HG02870 (cell line): ENCODE measurements at regions not wholly inside any gene's neighbourhood (a gene's known extent, or its start where the extent isn't known, plus 50 kb on each side); places are given as distances from the start of the nearest gene placed in this dataset.

ENCODE experiments used
- ATAC-seq: cut with Tn5 transposase; IDR thresholded peaks from one replicate; pipeline ENCODE4 v1.9.1; 2021; ENCODE audit warnings: mild to moderate bottlenecking, moderate library complexity; ENCODE audit not compliant: unreplicated experiment

- no peak for ATAC-seq
Observed at GRCh38 chr2:43171789-43172188, 54.6 kb downstream of the ZFP36L2 start.

DNA sequence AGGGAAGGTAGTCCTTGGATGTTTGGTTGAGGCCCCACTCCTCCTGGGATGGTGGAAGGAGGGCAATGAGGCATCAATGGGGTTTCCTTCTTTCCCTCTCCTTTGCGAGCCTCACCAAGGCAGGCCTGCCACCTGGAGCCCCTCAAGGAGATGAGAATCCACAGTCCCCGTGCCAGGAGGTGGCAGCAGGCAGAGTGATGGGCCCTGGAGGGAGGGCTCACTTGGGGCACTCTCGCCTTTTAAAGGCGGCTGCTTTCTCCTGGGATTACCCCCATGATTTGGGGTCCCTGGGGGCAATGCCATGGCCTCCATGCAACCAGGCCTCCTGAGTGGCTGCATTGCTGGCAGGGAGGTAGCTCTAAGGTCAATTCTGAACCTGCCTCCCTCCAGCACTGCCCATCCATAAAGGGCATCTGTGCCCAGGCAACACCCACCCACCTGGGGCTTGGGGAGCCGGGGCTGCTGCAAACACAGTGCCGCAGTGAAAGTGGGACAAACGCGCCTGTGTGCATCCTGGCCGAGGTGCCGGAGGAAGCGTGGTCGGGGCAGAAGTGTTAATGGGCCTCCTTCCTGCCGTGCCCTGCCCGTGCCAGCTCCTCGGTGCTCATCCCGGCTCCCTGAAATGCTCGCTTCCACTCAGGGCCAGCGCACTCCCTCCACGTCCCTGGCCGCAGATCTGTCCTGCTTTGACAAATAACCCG is 55.9 kb downstream of the ZFP36L2 start:
- no peak for ATAC-seq

- no peak for ATAC-seq
Observed at GRCh38 chr2:43169987-43170386, 56.4 kb downstream of the ZFP36L2 start.

DNA sequence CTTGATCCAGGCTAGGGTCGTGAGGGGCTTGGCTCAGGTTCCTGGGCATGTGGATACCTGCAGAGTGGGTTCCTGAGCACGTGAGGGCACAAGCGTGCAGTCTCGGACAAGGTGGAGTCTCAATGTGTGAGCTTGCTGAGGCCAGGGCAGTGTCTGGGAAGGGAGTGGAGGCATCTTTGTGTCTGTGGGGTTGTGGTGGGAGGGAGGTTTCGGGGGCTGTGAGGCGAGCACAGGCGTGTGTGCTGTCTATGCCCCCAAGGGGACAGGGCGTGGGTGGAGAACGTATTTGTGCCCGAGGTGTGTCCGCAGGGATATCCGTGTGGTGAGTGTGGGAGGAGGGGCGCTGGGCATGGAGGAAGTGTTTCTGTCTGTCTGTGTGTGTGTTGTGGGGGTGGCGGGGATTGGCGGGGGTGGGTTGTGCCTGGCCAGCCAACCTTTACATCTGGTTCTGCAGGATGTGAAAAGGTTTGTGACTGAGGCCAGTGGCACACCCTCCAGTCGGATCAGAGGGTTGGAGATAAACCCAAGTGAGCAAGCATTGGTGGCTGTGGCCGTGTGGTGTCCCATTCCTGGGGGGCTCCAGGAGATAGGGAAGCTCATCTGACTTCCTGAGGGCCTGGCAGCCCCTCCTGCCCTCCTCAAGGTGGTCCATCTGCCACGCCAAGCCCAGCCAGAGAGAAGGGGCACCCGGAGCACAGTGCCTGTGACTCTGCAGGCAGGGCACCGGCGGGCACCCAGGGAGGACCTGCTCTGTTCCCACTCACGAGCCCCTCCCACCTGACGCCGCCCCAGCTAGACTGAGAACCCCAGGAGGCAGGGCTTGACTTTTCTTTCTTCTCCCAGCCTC is 57.1 kb downstream of the ZFP36L2 start:
- no peak for ATAC-seq

DNA sequence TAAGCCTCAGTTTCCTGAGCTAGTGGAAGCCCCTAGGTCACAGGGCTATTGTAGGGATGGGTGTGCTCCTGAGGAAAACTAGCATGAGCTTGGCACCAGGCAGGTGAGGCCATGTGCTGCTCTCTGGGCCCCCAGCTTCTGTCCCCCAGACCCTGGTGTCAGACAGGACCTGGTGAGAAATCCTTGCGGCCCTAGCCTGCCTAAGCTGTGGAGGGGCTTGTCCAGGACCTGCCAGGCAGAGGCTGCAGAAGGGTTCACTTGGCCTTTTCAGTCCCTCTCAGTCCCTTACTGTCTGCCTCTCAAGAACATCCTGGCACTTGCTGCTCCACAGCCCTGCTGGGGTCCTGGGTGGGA is 58.4 kb downstream of the ZFP36L2 start:
- ATAC-seq = no peak

DNA sequence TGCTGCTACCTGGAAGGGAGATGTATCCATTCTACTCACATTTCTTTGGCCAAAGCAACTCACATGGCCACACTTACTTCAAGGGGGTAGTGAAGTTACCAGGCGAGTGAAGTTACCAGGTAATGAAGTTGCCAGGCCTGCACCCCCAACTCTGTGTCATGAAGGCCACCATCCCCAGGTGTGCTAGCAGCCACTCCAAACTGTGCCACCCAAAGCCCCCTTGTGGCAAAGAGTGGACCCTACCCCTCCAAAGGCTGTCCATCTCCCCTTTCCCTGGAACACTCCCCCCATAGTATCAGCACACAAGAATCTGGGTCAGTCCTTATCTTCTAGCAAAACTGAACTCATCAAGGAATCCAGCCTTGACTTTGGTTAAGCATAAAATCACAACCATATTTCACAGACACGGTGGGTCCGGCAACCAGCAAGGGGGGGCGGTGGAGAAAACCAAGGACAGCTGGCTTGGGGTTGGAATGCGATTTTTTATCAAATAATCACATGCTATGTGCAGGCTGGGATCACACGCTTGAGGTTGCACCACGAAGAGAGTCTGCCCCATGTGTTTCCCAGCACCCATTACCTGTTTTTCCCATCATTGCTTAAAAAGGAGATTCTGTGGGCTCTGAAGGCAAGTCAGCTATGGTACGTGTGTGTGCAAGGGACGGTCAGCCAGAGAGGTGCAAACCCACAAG is 60.9 kb downstream of the ZFP36L2 start:
- ATAC-seq = no peak

DNA sequence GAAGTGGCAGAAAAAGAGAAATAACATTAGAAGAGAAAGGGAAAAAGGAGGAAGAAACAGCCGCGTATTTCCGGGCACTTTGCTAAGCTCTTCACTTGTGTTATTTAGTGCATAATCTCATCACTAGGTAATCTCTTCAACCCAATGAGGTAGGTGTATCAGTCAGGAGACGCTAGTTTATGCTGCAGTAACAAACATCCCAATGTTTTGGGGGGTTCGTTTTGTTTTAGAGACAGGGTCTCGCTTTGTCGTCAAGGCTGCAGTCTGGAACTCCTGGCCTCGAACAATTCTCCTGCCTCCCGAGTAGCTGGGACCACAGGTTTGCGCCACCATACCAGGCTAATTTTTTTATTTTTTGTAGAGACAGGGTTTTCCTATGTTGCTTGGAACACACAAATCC is 61.7 kb downstream of the ZFP36L2 start:
- no peak for ATAC-seq

- ATAC-seq = no peak
Observed at GRCh38 chr2:43163584-43164270, 62.7 kb downstream of the ZFP36L2 start.

- no peak for ATAC-seq
Observed at GRCh38 chr2:43162511-43162776, 64.0 kb downstream of the ZFP36L2 start.

DNA sequence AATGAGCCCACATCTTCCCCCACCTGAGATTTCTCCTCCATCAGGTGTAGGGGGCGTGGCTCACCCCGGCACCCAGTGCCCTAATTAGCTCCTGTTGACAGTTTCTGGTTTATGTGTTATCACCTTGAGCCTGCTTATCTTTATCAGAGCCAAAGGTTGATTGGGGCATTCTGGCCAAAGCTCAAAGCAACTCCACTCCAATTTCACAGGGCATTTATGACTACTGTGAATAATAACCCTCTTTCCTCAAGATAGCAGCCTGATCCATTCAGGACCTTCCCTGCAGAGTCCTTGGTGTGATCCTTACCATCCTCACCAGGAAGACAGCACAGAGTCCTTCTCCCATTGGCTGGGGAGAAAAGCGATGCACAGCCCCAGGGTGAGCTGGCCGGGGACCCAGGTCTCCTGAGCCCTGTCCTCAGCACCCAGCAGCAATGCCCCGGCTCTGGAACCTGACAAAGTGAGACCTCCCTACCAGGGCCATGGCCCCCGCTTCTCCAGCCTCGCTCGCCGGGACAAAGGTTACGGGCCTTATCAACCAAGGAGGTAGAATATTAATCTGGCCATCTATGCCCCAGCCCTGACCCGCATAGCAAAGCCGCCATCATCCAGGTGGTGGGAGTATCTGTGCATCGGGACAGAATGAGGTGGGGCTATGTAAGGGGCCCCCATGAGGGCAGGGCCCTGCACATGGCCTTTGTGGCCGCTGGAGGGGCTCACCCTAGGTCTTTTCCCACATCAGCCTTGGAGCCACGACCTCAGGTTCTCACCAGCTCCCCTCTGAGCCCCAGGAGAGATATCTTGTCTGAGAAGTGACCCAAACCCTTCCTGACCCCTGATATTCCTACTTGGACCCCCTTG is 64.5 kb downstream of the ZFP36L2 start:
- no peak for ATAC-seq

- ATAC-seq = no peak
Observed at GRCh38 chr2:43160778-43161177, 65.6 kb downstream of the ZFP36L2 start.

DNA sequence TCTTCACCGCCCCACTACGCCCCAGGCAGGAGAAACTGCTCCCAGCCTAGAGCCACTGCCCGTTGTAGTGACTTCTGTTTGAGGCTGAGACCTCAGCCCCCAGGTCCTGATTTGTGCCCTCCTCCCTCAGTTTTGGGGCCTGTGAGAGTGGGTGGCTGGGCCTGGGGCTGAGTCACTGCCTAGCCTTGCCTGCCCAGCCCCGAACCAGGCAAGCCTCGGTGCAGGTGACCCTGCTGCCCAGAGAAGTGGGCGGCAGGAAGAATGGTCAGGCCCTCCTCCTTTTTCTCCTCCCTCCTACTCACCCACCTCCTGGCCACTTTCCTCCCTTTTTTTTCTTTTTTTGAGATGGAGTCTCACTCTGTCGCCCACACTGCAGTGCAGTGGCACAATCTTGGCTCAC is 66.6 kb downstream of the ZFP36L2 start:
- ATAC-seq = no peak

DNA sequence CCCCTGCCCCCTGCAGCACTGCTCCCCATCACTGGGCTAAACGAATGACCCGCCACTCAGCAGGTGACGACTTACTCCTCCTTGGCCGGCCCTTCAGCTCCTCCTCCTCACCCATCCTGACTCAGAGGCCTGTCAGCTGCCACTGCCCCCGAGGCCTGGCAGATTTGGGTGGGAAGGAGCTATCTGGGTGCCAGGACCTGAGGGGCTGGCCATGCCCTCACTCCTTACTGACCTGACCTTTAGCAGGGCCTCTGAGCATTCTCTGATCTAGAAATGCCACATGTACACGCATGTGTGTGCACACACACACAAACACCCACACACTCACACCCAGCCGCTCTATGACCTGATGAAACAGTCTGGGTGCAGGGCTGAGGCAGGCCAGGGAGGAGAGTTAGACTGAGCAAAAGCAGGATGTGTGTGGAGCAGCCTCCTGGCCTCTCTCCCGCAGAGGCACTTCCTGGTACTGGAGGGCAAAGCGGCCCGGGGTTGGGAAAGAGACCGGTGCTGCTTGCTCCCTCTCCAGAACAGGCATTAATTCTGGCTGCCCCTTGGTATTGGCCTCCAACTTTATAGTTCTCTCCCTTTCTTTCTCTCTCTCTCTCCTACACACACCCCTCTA is 68.0 kb downstream of the ZFP36L2 start:
- ATAC-seq = peak; percentile 17

DNA sequence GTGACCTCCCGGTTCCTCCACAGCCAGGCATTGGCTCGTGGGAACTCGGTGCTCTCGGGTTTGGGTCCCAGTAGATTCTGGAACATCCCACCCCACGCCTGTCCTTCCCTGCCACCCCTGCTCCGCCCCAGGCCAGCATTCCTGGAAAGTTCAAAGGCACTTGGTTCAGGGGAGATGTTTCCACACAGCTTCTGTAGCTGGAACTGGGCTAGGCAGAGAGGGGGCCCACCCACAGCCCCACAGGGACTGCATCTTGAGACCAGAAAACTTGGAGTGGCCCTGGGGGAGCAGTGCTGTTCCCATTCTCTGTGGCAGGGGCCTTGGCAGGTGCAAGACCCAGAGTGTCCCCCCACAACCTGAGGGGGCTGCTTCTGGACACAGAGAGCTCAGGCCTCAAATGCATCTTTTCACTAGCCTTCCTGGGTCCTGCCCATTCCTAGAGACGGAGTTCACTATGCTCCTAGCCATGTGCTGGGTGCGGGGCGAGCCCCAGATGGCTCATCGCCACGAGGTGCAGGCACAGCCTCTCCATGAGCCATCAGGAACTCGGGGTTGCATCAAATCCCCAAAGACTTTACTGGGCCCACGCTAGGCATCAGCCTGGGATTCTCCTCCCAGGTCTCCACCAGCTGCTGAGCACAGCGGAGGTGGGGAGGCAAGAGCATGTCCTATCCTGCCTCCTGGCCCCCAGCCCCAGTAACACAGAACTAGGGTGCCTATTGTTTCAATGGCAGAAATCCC is 68.7 kb downstream of the ZFP36L2 start:
- ATAC-seq = no peak

DNA sequence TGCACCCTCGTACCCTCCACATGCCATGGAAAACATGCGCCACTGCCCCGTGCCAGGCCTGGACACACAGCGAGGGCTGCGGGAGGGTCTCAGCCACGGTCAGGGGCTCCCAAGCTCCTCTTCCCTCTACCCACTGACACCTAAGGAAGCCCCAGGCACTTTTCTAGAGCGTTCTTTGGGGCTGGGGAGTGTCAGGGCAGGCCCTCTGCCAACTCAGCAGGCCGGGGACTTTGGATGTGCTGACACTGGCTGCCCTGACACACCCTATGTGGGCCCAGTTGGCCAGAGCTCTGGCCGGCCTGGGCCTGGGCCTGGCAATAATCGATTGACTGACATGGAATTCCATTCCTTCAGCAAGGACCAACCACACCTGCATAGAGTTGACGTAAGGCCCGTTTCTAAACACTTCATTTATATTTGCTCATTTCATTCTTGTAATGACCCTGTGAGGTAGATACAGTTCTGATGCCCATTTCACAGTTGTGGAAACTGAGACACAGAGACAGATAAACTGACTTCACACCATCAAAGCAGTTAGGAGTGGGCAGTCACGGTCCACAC is 70.5 kb downstream of the ZFP36L2 start:
- ATAC-seq = no peak

- no peak for ATAC-seq
Observed at GRCh38 chr2:43154685-43155084, 71.7 kb downstream of the ZFP36L2 start.

- ATAC-seq = no peak
Observed at GRCh38 chr2:43152741-43153647, 73.4 kb downstream of the ZFP36L2 start.

DNA sequence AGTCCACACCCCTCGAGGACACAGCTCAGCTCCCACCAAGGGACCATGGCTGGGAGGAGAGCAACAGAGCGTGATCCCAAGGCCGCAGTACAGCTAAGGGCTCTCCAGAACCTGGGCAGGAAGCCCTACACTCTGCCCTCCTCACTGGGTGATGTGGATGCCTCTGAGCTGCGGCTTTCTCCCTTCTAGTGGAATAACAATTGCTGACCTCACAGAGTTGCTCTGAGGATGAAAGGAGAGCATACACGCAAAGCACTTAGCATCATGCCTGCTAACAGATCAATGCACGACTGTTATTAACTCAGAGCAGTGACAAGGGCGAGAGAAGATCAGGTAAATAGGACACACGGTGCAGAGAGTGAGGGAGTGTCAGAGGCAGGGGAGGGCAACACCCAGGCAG is 74.2 kb downstream of the ZFP36L2 start:
- no peak for ATAC-seq
